SK-N-SH treated with all-trans-retinoic acid at 6 μM for 48 hours (cell line): ENCODE measurements at regions not wholly inside any gene's neighbourhood (a gene's known extent, or its start where the extent isn't known, plus 50 kb on each side); places are given as distances from the start of the nearest gene placed in this dataset.

ENCODE experiments used
- BACH2 ChIP-seq: fragments of 250-450 bp; sonication (Bioruptor Pico); IDR thresholded peaks from 2 replicates; pipeline ENCODE4 v1.9.0; 2021; ENCODE audit warnings: mild to moderate bottlenecking, borderline replicate concordance
- CREB5 ChIP-seq: fragments of 250-450 bp; sonication (Bioruptor Pico); IDR thresholded peaks from 2 replicates; pipeline ENCODE4 v1.5.1; 2020; ENCODE audit warnings: low read depth, mild to moderate bottlenecking, moderate library complexity
- OSR1 ChIP-seq: fragments of 250-450 bp; sonication (Bioruptor Pico); IDR thresholded peaks from 2 replicates; pipeline ENCODE4 v1.8.0; 2022; ENCODE audit warnings: moderate library complexity, mild to moderate bottlenecking, inconsistent platforms
- PATZ1 ChIP-seq: fragments of 250-450 bp; sonication (Bioruptor Pico); IDR thresholded peaks from 2 replicates; pipeline ENCODE4 v1.8.0; 2020; ENCODE audit warnings: mild to moderate bottlenecking, moderate library complexity, borderline replicate concordance
- RARB ChIP-seq: fragments of 250-450 bp; sonication (Bioruptor Pico); IDR thresholded peaks from 2 replicates; pipeline ENCODE4 v1.8.0; 2021; ENCODE audit warnings: mild to moderate bottlenecking, moderate library complexity
- TCF4 ChIP-seq: fragments of 250-450 bp; sonication (Bioruptor Pico); IDR thresholded peaks from 2 replicates; pipeline ENCODE4 v1.8.0; 2021; ENCODE audit warnings: mild to moderate bottlenecking, moderate library complexity, borderline replicate concordance
- ZFP3 ChIP-seq: fragments of 250-450 bp; sonication (Bioruptor Pico); IDR thresholded peaks from 2 replicates; pipeline ENCODE4 v1.5.0; 2020; ENCODE audit warnings: mild to moderate bottlenecking, moderate library complexity
- ZNF70 ChIP-seq: fragments of 450-650 bp; formaldehyde crosslinking; IDR thresholded peaks from 2 replicates; pipeline ENCODE4 v1.5.0; 2020; ENCODE audit warnings: mild to moderate bottlenecking, moderate library complexity
- TF ChIP-seq, protein P1 (sequence below): fragments of 250-450 bp; sonication (Bioruptor Pico); IDR thresholded peaks from 2 replicates; pipeline ENCODE4 v1.8.0; 2021; ENCODE audit warnings: low read depth, mild to moderate bottlenecking, moderate library complexity, borderline replicate concordance

DNA sequence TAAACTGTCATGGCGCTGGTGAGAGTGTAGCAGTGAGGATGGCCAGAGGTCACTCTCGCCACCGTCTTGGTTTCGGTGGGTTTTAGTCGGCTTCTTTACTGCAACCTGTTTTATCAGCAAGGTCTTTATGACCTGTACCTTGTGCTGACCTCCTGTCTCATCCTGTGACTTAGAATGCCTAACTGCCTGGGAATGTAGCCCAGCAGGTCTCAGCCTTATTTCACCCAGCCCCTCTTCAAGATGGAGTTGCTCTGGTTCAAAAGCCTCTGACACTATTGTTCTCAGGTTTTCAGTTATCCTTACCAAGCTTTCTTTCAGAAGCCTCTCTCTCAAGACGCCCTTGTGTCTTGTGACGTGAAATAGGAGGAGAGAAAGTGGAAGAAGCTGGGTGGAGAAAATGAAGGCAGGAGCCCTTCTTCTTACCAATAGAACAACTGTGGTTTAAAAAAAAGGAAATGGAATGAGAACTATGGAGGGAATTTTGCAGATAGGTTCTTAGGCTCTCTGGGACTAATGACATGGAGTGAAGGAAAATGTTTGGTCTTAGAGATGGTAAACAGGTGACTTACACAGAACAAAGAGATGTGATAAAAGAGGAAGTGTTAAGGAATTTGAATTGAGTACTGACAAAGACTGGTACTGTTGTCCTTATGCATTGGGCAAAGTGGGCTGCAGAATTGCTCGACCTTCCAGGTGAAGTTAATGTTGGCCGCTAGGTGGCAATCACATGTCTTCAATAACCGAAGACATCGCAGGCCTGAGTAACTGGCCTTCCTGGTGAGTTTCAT, 133.3 kb upstream of the RAI14 start:
- TF ChIP-seq ZNF70 (no peak), BACH2 (no peak), TCF4 (no peak), OSR1 (CRISPR knock-in tag) (0 out of 2 replicates have a peak, but pooled peaks have one; percentile 74), RARB (CRISPR knock-in tag) (no peak), CREB5 (CRISPR knock-in tag) (no peak), ZFP3 (CRISPR knock-in tag) (0 out of 2 replicates have a peak, but pooled peaks have one; percentile 46), PATZ1 (CRISPR knock-in tag) (no peak)
- TF ChIP-seq, protein P1, sequence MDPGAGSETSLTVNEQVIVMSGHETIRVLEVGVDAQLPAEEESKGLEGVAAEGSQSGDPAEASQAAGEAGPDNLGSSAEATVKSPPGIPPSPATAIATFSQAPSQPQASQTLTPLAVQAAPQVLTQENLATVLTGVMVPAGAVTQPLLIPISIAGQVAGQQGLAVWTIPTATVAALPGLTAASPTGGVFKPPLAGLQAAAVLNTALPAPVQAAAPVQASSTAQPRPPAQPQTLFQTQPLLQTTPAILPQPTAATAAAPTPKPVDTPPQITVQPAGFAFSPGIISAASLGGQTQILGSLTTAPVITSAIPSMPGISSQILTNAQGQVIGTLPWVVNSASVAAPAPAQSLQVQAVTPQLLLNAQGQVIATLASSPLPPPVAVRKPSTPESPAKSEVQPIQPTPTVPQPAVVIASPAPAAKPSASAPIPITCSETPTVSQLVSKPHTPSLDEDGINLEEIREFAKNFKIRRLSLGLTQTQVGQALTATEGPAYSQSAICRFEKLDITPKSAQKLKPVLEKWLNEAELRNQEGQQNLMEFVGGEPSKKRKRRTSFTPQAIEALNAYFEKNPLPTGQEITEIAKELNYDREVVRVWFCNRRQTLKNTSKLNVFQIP (CRISPR knock-in tag) = no peak
